Fibroblast of skin of left quadriceps (primary cell): ENCODE measurements at regions not wholly inside any gene's neighbourhood (a gene's known extent, or its start where the extent isn't known, plus 50 kb on each side); places are given as distances from the start of the nearest gene placed in this dataset.

Experiments
- DNase-seq, 2 experiments: peaks; one replicate each; pipeline ENCODE4 v3.0.0-alpha.2; 2013; ENCODE audit warnings: low read depth in 2 of 2

DNA sequence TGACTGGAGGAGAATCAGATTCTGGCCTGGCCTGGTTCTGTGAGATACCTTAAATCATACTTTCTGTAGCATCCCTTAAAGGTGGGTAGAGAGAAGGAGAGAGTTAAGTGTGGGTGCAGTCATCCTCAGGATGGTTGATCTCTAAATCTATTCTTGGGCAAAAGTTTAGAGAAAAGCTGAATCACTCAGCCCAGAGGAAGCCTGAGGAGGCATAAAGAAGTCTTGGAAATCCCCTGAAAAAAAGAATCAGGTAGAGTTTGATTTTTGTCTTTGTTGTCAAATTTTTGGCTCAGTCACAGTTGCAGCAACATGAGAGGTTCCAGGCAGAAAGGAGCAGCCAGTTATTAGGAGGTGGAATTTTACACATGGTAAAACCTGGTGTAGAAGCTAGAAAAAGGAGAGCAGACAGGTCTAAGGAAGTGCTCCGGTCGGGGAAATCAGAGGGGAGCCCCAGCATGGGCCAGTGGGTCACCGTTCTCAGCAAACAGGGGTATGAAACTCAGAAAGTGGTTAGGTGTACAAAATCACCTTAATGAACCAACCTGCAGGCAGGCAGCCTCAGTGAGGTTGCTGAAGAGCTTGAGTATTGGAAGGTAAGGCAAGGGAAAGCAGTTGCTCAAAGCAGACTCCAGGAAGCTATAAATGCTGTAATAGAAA lies 116.2 kb upstream of the CNTLN start:
- DNase-seq: no peak

DNA sequence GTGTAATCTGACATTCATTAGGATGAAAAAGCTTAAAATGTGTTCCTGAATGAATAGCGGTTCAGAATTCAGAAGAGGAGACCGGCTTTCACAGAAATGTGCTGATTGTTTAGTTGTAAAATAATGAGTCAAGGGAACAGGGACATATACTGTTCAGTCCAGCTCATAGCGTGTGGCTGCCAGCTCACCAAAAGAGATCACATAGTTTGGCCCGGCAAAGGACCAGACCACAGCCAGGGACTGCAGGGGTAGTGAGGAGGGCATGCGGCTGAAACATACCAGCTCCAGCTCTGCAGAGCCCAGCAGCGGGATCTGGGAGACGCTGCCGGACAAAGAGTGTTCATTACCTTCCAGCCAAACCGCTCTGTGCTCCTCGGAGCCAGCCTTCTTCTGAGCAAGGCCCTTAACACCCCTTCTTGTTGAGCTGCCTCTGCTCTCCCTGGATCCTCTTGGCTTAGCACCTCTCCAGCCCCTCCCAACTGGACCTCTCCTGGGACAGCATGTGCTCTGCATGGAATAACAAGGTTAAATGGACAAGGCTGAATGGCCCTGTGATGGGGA lies 116.8 kb upstream of the CNTLN start:
- no peak for DNase-seq

DNA sequence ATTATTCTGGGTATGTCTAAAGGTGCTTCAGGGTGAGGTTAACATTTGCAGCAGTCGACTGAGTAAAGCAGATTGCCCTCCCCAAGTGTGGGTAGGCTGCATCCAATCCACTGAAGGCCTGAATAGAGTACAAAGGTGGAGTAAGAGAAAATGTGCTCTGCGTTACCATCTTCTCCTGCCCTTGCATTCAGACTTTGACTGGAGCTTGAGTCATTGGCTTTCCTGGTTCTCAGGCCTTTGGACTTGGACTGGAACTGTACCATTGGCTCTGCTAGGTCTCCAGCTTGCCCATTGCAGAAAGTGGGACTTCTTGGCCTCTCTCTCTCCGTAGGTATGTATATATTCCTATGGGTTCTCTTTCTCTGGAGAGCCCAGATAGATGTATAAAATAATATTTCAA lies 120.9 kb upstream of the CNTLN start:
- DNase-seq: no peak

DNA sequence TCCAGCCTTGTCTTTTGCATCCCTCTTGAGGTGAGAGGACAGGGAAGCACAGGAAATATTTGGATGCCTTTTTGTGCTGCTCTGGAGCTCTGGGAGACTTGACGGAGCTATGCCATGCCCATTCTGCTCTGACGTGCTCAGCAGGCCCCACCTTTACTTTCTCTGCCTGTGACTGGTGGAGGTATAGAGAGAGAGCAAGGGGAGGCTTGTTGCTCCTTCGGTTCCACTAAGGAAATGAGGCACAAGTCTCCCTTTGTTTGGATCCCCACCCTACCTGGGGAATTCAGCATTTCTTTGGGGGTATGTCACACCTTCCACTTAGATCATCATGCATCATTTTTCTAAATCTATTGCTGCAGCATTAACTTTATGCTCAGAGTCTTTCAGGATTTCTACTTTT lies 121.8 kb upstream of the CNTLN start:
- no peak for DNase-seq

DNA sequence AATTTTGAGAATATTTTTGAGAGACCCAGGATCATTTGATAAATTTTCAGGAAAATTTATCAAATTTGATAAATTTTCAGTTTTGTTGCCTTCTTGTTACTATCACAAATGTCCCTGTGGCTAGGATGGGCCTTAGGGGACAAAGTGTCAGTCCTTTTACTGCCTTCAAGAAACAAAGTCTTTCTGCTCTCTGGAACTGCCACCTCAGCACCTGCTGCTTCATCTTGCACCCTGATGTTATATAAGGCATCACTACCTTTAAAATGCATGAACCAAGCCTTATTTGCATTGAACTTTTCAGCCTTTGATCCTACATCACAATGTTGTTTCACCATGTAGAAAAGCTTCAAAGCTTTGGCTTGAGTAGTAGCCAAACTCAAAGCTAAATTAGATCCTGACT lies 123.0 kb upstream of the CNTLN start:
- no peak for DNase-seq

DNA sequence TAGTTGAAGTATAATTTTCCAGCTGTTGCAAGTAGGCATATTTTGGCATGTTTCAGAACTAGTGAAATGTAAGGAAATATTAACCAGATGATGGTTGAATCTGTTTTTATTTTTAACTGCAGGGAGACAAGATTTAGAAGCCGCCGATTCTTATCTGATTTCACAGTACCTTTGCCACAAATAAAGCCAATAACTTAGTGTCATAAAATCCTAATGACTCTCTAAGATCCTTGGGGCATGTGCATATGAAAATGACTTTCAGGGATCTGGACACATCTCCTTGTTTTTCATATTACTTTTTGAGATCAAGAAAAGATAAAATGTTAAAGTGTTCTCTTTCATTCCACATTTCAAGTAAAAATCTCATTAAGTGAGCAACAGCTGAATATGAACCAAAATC lies 125.8 kb upstream of the CNTLN start:
- DNase-seq: no peak

DNA sequence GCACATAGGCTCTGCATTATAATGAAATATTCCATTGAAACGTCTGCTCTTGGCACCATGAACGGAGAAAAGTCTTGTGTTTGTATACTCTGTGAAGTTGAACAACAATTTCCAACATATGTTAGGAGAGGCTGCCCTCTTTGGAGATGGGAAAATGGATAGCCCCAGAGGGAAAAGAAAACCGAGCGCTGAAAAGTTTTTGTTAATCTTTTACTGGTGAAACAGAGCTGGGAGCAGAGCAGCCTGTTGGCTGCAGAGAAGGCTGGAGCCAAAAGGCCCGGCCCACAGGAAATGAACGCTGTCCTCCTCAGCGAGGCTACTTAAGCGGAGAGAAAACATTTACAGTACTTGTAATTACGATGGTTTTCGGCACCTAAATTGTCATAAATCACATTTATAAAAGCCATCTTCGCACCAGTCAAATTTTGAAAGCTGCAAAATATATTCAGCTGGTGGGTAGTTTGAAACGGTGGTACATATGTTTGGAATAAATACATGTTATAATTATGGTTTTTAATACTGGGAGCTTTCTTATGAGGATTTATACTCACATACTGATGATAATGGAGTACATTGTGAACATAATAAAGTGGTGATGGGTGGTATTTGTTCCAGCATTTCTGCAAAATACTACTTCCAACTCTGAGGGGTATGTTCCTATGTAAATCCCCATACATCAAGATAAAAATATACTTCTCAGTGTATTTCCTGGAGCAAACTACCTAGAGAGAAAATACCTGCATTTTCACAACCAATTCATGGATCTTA lies 129.6 kb upstream of the CNTLN start:
- peak; percentile 65 to 72 for DNase-seq

DNA sequence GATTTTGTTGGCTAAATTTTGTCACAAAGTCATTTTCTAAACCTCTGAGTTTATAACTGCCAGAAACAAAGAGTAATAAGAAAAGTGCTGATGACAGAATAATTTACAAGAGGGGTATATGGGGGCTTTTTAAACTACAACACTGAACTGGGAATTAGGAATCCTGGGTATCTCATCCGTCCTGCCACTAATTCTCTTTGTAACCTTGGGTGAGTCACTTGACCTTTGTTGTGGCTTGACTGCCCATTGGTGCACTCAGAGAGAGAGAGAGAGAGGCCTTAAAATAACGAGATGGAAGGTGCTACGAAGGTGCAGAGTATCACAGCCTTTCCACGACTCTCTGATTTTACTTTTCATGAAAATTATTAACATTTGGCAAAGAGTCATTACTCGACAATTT lies 130.3 kb upstream of the CNTLN start:
- DNase-seq: no peak

DNA sequence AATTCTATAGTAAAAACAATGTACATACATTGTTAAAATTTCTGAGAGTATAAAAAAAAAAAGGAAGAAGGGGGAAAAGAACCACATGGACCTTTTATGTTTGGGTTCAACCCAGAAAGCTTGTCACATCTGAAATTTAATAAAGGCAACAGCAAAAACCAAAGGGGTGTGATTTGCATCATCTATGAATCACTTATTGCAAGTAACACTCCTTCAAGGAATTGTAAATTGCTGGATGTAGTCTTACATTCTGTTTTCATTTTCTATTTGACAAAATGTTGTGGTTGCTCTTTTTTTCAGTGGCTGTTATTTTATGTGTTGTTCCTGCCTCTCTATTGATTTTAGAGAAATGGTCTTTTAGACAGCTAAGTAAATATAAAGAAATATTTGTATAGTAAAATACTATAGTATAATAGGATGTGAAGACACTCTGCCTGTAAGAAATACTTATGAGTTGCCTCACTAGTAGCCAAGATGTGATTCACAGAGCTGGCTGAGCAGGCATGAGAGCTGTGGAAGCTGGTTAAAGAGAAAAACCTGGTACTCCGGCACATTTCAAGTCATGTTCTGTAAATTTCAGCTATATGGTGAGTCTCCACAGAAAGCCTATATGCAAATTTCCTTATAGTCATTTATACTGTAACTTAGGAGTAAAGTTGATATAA lies 131.1 kb upstream of the CNTLN start:
- DNase-seq: peak in 1 of 2 experiments; percentile 44

DNA sequence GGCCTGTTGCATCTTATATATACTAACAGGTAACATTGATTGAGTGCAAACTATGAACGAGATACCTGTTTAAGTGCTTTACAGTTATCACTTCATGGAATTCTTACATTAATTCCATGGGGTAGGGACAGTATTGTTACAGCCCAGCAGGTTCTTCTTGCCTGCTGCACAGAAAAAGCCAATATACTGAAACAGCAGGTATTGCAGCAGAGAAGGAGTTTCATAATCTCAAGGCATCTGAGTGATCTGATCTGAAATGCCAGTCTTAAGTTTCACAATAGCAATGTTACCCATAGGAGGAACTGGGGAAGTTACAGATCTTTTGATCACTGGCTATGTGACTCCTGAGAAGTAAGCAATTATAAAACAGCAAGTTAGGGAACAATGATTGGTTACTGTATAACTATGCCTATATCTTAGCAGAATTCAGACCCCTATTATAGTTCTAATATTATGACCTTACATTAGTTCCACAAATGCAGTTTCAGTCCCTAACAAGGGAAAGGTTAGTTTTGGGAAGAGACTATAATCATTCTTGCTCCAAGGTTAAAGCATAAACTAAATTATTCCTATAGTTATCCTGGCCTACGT lies 126.5 kb upstream of the BNC2 start:
- no peak for DNase-seq

DNA sequence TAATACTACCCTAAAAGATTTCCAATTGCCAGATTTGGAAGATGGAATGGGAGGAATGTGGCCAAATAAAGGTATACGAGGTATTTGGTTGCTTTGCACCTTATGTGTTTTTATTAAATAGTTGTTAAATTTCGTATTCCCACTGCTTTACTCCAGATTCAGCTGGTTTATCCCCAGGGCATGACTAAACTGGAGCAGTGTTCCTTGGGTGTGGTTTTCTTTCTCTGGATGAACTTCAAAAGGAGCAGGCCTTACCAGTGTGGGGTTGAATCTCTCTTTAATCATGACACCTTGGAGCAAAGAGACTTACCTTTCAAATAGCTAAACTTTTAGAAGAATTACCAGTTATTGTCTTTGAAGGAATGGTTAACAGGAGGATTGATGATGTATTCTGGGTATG lies 121.7 kb upstream of the BNC2 start:
- no peak for DNase-seq

DNA sequence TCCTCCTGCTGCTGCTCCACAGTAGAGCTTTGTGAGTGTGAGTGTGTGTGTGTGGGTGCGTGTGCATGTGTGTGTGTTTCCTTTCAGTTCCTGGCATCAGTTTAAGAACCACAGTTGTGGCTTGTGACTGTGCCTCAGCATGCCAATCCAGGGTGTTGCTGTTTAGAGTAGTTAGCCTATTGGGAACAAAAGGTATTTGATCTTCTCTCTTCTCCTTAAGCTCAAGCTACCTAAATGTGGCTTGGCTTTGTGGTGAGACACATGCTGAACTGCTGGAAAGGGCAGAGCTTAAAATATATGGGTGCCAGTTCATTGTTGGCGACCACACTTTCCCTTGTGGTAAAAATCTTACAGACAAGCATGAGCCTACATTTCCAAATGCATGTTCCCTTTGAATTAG lies 116.6 kb upstream of the BNC2 start:
- DNase-seq: peak in 1 of 2 experiments; percentile 44

DNA sequence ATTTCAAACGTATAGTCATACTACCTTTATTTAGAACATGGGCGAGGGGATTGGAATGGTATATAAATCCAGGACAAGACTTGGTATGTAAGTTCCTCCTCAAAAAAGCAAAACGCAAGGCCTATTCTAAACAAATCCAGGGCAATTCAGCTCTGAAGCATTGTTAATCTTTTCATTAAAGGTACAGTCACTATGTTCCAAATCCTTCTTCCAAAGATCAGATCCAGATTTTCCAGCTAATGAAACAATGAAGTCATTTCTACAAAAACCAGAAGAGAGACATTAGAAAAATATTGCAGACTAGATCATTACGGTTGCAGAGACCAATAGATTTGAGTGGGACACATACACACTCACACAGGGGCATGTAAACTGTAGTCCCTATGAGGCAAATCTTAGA lies 116.1 kb upstream of the BNC2 start:
- DNase-seq: no peak

DNA sequence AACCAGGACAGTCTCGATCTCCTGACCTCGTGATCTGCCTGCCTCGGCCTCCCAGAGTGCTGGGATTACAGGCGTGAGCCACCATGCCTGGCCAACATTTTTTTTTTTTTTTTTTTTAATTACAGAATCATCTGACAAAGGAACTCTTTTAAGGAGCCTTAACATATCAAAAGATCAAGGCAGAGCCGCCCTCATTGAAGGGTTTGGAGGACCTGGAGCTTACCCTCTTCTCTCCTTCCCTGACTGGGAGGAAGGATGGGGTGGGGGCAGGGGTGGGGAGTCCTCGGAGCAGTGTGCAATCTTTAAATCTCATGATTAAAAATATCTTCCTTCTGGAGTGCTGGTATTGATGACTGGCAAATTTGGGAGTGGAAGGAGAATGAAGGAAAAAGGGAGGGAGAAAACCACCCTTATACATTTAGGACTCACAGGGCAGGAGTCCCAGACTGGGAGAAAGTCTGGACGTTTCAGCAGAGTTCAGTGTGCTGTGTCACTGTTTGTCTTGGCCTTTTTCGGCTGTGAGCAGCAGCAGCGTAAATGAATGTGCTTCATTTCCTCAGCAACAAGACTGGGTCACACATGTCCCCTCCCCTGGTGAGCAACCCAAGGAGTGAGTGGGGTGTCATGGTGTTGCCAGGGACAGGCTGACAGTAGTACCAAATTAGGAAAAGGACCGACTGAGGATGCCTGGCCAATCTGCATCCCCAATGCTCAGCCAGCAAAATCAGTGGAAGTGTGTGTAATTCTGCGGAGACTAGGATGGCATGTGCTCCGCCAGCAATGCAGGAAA lies 115.3 kb upstream of the BNC2 start:
- no peak for DNase-seq

DNA sequence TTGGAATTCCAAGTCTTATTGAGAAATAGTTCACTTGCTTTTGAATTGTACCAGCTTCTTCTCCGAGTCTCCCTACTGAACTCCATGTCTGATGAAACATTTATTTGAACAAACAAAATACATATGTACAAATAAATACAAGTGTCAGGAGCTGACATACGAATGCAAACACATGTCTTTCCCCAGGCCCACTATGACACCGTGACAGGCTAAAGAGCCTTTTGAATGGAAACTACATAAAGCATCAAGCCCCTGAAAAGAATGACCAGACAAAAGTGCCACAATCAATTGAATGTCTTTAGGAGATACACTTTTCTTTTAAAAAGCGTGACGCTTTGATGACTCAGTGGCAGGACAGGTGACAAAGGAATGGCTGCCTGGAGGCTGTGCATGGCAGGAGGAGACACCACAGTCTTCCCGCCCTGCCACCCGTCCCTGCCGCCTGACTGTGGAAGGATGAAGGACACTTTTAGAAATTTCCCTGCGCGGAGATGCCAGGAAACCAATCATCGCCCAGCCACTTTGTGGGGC lies 112.4 kb upstream of the BNC2 start:
- DNase-seq: no peak

DNA sequence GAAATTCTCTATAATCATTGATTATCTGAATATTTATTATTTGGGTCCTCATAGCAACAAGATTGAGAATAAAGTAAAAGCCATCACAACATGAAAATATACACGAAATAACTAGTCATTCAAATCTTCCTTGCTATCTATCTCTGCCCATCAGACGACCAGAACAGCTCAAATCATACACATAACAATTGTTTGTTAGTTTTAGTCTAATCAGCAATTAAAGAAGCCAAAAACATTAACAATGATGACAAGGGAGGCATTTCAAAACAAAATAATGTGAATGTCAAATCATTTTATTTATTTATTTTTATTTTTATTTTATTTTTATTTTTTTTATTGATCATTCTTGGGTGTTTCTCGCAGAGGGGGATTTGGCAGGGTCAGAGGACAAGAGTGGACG lies 106.0 kb upstream of the BNC2 start:
- DNase-seq: no peak

DNA sequence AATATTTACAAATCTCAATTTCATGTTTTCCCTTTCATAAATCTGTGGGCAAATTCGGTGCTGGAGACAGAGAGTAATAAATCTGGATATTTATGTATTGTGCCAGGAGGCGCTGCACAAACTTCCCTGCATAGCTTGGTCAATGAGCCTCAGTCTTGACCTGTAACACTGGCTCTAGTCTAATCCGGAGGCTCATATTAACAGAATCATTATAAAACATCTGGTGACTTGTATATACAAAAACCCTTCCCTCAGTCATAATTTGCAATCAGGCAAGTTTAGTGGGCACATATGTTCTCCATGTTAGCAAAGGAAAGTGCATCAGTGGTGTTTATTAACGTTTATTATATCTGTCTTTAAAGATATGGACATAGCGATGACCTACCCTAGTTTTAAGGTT lies 104.0 kb upstream of the BNC2 start:
- no peak for DNase-seq

DNA sequence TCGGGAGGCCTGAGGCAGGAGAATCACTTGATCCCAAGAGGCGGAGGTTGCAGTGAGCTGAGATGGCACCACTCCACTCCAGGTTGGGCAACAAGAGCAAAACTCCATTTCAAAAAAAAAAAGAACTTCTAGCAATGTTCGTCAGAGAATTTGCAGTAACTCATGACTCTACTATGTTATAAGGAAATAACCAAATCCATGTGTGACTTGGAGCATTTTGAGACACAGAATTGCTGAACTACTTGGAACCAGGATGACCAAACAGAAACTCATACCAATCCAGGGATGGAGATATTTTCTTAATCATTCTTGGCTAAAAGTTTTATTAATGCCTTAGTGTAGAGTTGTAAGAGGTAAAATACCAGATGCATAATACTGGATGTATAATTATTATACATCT lies 99.9 kb upstream of the BNC2 start:
- no peak for DNase-seq

DNA sequence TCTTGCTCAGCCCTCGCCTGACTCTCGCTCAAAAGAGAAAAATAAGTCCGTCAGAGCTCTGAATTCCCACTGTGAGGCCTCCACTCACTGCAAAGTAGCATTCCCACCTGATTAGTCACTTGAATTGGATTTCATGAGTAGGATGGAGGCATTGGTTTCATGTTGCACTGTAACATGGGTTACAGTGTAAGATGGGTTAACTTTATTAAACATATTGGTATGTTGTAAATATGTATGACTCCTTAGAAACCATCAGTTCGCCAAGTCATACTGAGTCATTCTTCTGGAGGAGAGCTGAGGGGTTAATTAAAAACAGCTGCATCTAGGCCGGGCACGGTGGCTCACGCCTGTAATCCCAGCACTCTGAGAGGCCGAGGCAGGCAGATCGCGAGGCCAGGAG lies 93.8 kb upstream of the BNC2 start:
- DNase-seq: peak; percentile 99

DNA sequence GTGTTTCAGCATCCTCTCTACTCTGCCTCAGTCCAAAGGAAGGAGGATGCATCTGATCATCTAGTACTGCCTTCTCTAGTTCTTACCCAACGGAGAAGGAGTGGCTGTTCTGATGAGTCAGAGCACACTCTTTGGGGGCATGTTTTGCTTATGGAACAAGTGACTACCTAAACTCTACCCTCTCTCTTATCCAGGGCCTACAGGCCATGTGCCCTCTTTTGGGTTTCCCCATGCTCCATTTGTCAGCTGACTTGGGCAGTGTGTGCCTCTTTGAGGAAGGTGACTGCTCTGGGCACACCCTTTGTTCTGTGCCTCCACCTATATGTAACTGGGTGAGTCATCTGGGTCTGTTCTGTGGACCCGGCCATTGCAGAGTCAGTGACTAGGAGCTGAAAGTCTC lies 89.6 kb upstream of the BNC2 start:
- peak in 1 of 2 experiments; percentile 4 for DNase-seq

DNA sequence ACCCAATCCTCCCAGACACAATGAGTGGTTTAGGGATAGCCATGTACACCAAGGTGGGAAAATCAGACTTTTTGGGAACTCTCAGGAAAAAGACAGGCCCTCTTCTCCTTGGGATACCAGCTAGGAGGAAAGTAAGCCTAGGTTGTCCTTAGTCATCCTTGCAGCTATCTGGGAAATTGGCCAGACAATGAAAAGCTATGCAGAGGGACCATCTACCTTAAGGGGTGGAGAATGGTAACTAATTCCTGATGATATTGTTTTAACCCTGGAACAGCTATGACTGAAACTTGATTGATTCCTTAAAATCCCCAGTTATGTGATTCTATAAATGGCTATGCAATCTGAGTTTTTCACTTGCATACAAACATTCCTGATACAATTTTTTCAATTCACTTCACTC lies 88.9 kb upstream of the BNC2 start:
- peak; percentile 51 to 52 for DNase-seq
